ENCODE measurements at regions not wholly inside any gene's neighbourhood (a gene's known extent, or its start where the extent isn't known, plus 50 kb on each side); places are given as distances from the start of the nearest gene placed in this dataset.
"Not testable (repeated sequence)": the region's sequence is repeated elsewhere in the genome, so short reads cannot be mapped to it uniquely, and the experiment has no call there.

DNA sequence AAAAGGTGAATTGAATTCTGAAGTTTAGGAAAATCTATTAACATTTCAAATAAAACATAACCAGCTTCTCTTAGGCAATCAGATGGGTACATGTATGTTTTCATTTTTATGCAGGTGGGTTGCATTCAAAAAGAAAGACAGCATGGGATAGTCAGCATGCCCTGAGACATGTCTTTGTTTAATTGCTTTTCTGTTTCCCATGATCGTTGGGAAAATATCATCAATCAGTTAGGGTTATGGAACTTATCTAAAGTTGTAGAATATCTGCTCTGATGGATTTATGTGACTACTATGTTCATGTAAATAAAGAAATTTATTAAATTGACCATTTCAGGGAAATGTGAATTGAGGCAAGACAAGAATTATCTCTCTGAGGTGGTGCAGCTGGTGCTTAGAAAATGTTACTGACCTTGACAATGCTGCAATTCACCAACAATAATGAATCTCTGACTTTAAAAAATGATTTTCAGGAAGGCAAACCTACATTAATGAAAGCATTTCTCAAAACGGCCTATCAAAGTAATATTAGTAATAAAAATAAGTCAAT lies 112.7 kb downstream of the RFPL4B start:
- DNase-seq (ENCODE audit: low read depth in 2 of 2): no peak

DNA sequence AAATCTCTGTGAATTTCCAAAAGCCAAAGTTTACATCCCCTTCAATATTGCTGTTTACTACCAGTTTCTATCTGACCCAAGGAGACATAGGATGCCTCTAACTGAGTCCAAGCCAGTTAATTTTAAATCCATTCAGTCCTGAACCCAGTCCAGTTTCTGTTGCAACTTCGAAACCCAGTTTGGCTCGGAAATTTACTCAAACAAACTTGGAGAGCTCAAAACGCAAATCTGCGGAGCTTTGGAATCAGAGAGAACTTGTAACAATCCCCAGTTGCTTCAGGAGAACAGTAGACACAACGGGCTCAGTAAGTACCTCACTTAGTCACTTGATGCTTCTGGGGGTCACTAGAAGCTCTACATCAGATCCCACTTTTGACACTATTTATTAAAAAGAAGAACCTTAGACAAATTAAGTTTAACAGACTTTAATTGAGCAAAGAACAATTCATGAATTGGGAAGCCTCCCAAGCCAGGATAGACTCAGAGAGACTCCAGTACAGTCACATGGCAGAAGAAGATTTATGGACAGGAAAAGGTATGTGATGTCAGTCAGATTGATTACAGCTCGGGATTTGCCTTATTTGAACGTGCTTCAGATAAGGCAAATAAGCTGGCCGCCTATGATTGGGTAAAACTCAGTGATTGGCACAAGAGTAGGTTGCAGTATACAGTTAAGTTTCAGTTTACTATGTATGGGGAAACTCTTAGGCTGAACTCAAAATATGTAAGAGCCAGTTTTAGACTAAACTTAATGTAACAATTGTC lies 118.0 kb downstream of the RFPL4B start:
- no peak for DNase-seq (ENCODE audit: low read depth in 2 of 2)

DNA sequence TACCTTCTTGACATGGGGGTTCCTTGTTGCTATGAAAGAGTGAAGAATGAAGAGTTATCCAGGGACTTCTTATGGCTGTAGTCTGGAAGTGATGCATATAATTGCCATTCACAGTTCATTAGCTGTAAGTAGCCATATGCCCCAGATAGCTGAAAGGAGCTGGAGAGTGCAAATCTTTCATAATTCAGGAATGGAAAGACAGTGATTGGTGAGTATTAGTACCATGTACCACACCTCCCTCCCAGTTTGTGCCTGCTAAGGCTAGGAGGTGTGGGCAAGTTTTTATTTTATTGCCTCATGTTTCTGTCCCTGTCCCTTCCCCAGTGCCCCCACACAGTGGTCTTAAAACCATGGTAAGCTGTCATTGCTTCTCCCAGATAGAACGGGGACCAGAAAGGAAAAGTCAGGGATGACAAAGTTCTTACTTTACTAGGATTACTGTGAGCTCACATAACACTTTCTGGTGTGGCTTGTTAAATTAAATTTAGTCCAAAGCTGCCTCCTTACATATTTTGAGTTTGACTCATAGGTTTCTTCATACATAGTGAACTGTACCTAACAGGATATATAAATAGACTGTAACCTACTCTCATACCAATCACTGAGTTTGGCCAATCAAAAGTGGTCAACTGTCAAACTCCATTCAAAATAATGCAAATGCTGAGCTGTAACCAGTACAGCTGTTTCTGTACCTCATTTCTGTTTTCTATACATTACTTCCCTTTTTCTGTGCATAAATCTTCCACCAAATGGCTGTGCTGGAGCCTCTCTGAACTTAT lies 119.4 kb downstream of the RFPL4B start:
- no peak for DNase-seq (ENCODE audit: low read depth in 2 of 2)

DNA sequence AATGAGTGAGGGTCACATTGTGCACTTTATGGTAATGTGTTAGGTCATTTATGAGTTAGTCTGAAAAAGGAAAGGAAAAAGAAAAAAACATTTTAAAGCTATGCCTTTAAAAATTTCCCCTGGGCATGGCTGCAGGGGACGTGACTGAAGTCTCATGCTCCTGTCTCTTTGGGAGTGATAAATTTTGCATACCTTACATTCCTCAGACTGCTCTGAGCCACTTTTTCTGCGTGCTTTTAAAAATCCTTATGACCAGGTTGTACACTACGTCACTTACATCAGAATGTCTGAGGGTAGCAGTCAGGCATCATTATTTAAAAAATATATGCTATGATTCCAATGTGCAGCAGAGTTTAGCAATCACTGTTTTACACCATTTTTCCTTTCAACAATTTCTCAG lies 121.2 kb downstream of the RFPL4B start:
- no peak for DNase-seq (ENCODE audit: low read depth in 2 of 2)

DNA sequence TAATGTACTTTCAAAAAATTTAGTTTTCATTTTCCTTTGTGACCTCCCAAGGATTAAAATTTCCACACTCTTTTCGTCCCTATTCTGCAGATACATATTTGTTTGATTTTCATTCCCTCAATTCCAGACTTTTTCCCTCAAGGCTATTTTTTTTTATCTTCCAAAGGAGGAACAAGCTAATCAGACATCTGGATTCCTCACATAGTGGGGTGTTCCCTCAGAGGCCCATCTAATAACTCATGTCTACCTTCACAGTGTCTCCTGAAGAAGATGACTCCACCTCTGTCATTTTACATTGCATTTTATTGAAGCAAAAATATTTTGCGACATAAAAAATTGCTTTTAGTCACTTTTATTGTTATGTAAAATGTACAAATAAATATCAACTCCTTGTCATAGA lies 122.2 kb downstream of the RFPL4B start:
- DNase-seq (ENCODE audit: low read depth in 2 of 2): no peak

DNA sequence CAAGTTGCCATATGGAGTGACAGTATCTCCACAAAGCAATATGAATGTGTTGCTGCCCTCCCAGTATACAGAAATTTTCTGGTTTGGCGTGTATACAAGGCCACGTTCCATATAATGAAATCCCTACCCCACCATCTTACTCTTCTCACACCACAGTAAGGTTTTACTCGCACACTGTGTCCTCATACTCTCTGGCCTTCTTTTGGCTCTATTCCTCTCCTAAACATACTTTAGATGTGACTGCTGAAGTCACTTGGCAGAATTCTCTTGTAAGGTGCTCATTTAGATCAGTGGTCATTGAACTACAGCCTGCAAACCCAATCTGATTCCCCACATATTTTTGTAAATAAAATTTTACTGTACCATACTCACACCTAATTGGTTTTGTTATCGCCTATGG lies 123.2 kb downstream of the RFPL4B start:
- no peak for DNase-seq (ENCODE audit: low read depth in 2 of 2)

DNA sequence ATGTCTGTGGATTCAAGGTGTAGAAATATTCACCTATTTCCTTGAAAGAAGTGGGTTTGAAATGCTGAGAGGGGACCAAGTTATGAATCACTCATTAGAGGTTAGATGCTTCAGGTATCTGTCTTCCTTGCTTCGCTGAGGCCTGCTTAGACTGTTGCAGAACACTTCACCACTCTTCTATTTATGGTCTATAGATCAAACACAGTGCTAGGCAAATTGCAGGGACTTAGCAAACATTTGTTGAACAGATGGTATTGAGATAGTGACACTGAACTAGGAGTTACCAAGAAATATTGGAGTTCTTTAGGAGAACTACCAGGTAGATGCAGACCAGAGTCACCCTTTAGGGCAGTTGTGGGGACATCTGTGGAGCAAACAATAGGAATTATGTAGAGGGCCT lies 123.8 kb downstream of the RFPL4B start:
- no peak for DNase-seq (ENCODE audit: low read depth in 2 of 2)

DNA sequence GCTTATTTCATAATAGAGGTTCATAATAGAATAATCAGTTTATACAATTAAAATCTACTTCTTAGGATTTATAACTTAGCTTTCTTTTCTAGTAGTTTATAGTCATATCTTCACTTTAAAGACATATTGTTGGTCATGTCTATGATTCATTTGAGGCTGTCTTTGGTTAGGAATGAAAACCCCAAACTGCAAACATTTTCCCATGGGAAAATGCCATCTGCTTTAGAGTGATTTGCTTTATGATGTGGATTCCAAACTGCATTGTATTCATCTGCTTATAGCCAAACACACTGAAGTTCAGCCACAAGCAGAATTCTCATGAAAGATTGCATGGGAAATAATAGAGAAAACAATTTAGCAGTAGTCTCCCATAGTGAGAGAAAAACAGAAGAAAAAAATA lies 128.0 kb downstream of the RFPL4B start:
- no peak for DNase-seq (ENCODE audit: low read depth in 2 of 2)

DNA sequence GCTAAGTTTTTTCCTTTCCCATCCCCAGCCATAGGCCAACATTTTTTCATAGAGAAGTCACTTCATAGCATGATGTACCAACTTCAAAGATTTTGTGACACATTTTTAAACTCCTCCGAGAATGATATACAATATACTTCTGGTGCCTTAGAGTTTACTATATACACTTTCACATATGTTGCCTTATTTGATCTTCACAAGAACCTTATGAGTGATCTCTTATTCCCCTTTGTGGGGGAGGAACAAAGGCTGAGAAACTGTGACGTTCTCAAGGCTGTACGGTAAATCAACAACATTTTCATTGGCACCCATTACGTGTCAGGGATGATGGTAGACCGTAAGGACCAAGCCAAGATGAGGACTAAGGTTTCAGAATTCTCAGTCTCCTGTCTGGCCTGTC lies 130.0 kb downstream of the RFPL4B start:
- DNase-seq (ENCODE audit: low read depth in 2 of 2): no peak

DNA sequence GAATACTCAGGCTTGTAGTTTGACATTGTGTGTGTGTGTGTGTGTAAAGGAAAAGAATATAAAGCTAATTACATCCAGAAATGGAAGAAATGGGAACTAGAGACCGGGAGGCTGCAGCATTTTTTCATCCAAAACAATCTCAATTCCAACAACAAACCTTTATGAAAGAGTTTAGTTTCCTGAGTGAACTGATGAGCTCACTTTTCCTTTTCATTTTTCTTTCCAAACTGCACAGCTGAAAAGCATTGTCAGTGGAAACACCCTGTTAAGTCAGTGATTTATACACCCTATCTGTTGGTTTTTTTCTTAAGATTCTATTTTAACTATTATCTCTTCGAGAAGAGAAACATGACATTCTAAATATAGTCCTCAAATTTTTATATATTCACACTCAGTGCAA lies 130.9 kb downstream of the RFPL4B start:
- DNase-seq (ENCODE audit: low read depth in 2 of 2): peak in 1 of 2 donors; percentile 52

DNA sequence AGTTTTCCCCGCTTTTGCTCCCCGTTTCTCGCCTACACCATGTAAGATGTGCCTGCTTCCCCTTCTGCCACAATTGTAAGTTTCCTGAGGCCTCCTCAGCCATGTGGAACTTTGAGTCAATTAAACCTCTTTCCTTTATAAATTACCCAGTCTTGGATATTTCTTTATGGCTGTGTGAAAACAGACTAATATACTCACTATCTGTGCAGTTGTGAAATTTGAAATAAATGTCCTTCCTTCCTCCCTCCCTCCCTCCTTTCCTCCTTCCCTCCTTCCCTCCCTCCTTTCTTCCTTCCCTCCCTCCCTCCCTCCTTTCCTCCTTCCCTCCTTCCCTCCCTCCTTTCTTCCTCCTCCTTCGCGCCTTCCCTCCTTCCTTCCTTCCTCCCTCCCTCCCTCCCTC lies 132.8 kb downstream of the RFPL4B start:
- DNase-seq (ENCODE audit: low read depth in 2 of 2): not testable (repeated sequence)

DNA sequence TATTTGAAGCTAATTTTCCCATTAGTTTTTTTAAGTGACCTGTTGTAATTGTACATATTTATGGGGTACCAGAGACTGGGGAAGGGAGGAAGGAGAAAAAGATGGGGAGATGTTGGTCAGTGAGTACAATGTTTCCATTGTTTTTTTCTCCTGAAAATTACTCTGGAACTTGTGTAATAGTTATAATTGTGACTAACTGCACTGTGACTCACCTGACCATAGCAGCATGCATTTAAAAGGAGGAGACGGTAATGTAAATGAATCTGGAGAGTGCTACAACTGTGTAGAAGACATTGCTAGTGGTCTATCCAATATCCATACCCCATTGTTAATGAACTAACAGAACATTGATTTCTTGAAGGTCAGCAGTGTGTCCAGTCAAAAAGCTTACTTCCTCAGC lies 133.4 kb downstream of the RFPL4B start:
- DNase-seq (ENCODE audit: low read depth in 2 of 2): no peak

DNA sequence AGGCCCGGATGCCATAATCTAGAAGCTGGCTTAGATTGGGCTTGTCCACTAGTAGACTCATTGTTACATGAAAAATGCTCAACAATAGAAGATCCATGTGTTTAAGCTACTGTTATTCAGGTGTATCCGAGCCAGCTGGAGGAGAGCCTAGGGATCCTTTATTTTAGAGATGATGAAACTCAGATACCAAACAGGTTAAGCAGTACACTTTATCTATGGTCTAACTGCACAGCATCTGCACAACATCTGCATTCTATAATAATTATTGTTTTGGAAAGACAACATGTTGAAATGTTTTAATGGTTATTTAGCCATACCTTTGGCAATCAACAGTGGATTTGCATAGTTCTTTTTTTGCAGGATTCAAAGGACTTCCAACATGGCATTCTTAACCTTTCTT lies 134.1 kb downstream of the RFPL4B start:
- no peak for DNase-seq (ENCODE audit: low read depth in 2 of 2)

DNA sequence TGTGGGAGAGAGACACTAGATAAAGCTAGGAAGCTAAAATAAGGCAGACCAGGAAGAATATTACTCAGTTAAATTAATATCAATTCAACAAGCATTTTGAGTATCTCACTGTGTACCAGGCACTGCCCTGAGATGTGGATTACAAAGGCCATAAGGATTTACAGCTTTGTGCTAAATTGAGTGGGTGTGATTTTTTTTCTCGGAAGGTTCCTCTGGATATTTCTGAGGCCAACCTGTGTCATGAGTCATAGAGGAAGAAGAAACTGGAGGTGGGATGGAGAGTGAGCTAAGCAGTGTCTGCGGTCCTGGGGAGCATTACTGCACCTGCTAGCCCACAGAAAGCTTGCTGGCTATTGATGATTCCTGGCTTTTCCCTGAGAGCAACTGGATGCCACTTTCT lies 135.2 kb downstream of the RFPL4B start:
- no peak for DNase-seq (ENCODE audit: low read depth in 2 of 2)

DNA sequence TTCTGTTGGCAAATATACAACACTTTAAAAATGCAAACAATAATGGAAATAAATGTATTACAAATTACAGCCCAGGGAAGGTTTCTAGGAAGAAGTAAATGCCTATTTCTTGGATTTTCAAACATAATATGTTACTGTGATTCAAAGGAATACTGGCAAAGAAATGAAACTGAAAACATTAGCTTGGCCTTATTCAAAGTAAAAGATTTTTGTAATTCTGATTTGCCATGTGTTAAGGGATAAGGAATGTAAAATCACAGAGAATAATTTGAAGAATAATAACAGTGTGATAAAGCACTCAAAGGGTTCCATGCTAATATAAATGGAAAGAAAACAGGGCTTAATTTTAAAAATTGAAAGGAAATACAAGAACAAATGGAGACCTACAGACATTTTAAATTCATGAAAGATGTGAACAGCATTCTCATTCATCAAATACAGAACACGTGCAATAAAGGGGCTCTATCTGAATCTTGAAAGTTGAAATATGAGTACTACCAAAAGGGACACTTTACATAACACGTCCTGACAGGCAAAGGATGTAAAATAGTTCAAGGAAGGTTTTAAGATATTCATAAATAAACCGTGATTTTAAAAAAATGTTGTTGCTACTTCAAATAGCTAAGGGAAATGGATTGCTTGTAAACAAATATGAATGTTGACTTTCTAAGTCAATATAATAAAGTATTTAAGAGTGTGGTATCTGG lies 138.1 kb downstream of the RFPL4B start:
- no peak for DNase-seq (ENCODE audit: low read depth in 2 of 2)

DNA sequence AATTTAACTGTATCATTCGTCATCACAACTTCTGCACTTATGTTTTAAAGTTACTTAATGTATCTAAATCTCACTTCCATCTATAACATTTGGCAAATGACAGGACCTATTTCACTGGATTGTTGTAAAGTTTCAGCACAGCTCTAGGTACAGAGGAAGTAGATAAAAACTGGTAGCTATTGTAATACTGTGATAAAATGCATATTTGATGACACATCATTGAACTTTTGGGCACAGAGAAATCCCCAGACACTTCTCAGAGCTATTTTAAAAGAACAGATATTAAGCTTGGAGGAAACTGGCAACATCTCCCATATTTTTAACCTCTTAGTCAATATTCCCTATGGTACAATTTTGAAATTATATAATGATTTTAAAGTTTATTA lies 138.7 kb downstream of the RFPL4B start:
- no peak for DNase-seq (ENCODE audit: low read depth in 2 of 2)

DNA sequence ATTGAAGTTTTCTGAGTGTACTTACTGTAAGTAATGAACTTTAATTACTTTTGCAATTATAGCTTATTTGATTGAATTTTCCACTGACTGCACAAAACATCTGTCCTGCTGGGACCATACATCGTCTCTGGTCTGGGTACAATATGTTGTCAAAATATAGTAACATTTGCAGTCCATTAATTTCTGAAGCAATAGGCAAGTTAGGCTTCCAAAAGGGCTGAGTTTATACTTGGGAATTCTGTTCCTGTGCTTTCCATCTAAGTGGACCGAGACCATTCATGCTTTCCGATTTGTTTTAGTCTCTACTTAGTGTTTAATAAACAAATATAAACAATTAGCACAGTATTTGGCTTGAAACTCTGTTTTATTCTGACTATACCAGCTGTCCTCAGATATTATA lies 139.3 kb downstream of the RFPL4B start:
- DNase-seq (ENCODE audit: low read depth in 2 of 2): no peak

DNA sequence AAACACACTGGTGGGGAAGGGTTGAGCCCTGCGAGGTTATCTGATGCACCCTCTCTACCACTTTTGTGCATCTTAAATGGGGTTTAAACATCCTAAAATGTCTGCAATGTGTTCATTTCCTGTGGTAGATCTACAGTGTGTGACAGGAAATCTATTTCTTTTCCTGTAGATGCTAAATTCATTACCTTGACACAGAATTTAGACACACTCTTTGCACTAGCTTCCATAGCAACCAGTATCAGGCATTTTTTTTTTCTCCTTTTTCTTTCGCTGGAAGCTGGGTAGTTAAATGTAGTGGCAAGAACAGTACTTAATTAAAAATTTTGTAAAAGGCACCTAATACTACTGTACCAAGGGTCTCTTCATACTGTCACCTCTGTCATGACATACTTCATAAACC lies 141.1 kb downstream of the RFPL4B start:
- no peak for DNase-seq (ENCODE audit: low read depth in 2 of 2)

DNA sequence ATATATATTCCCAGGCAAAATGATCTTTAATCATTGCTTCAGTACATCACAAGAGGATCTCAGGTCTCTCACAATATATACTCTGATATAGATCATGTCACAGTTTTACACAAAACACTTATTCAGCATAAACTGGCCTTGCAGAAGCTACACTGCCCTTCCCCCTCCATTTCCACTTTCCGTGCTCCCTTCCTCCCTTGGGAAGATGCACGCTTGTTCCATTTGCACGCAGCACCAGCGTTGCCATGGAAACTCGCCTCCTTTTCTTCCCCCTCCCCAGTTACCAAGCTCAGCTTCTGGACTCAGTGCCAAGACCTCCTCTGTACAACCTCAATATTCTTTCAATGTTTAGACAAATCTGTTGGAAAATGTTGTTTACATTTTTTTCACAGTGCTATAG lies 154.6 kb downstream of the RFPL4B start:
- peak in 1 of 2 donors; percentile 59 for DNase-seq (ENCODE audit: low read depth in 2 of 2)

DNA sequence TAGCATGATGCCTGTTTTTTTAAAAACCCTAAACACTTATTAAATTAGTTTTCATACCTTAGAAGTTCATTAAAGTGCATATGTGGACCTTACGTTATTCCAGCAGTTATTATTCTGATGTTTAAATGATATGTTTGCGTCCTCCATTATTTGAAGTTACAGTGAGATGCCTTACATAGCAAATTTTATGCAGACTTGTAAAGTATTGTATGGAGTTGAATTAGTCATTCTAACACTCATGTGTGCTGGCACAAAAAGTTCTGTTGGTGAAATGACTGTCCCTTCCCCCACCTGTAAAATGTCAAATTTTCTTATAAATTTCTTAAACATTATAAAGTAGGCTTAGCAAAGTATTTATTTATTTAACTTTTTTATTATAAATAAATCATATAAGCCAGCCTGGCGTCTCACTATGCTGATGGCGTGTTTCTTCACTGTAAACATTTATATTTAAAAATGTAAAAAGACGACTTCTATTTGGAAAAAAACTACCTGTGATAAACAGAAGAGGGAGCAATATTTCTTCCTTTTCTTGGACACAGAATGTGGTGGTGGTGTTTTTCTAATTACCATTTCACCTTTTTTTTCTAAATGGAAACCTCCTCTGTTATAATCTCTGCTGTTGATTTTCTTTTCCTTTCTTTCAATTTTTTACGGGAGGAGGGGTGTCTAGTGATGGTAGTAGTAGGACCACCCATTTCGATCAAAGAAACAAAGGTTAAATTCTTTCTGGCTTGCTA lies 155.4 kb downstream of the RFPL4B start:
- peak; percentile 17 to 40 for DNase-seq (ENCODE audit: low read depth in 2 of 2)

DNA sequence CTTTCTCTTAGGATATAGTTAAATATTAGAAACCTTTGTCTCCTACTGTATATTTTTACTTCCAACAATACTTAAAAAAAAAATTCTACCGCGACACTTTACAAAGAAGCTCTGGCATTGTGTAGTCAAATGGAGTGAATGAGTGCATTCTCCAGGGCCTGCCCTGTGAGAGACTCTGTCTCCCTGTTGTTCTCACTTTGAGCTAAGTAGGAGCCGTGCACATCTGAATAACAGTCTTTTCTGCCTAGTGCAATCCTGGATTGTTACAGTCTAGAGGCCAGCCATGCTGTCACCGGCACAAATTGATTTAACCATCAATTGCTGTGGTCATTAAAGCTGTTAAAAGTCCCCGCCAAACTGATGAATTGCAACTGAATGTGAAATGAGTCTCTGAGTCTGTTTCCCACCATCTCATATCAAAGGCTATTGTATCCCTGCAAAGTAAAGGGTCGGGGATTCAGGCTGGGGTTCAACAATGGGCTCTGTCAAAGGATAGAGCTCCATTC lies 156.0 kb downstream of the RFPL4B start:
- DNase-seq (ENCODE audit: low read depth in 2 of 2): no peak

Measured in lung microvascular endothelial cell (primary cell).